ENCODE measurements at regions not wholly inside any gene's neighbourhood (a gene's known extent, or its start where the extent isn't known, plus 50 kb on each side); places are given as distances from the start of the nearest gene placed in this dataset.
A peak's percentile ranks its signal among the peaks of the same experiment; 100 is the strongest.

GRCh38 chr5:54902791-54903473 lies 82.5 kb downstream of the ESM1 start:
- no peak for DNase-seq (ENCODE audit: low spot score in 2 of 2)
- no peak overlapping the region for H3K4me3 ChIP-seq (ENCODE audit: low read depth, poor library complexity, severe bottlenecking)
- TF ChIP-seq CTCF (IDR thresholded peaks at IDR 0.05) (no peak), POLR2A (IDR thresholded peaks at IDR 0.05) (no peak)
- 63 to 71% methylated on average over 2 of the region's 2 CpGs for WGBS, 2 donors
- intact Hi-C loops (cut with DNase I; ENCODE audit: low total_unique reads) = loop anchor here (10.0 kb wide), 1 partner anchor 242 kb away; no protein-coding TSS in a partner anchor

GRCh38 chr5:54900984-54901725 lies 84.2 kb downstream of the ESM1 start:
- intact Hi-C loops (cut with DNase I; ENCODE audit: low total_unique reads) = loop anchor here (10.0 kb wide), 1 partner anchor 244 kb away; no protein-coding TSS in a partner anchor
- no peak overlapping the region for H3K4me3 ChIP-seq (ENCODE audit: low read depth, poor library complexity, severe bottlenecking)
- DNase-seq (ENCODE audit: low spot score in 2 of 2) = peak; percentile 75 to 87
- TF ChIP-seq CTCF (IDR thresholded peaks at IDR 0.05) = no peak
- TF ChIP-seq POLR2A (IDR thresholded peaks at IDR 0.05) = no peak
- WGBS, 2 donors = 66 to 76% methylated on average over 13 of the region's 13 CpGs

GRCh38 chr5:54897001-54897400 lies 88.4 kb downstream of the ESM1 start:
- intact Hi-C loops (cut with DNase I; ENCODE audit: low total_unique reads) = loop anchor here (10.0 kb wide), 1 partner anchor 382 kb away; the partner anchor contains the start of gene SNX18

GRCh38 chr5:54895816-54896341 lies 89.5 kb downstream of the ESM1 start:
- intact Hi-C loops (cut with DNase I; ENCODE audit: low total_unique reads) = loop anchor here (10.0 kb wide), 1 partner anchor 381 kb away; the partner anchor contains the start of gene SNX18
- peak in 1 of 2 donors; percentile 37 for DNase-seq (ENCODE audit: low spot score in 2 of 2)
- no peak overlapping the region for H3K4me3 ChIP-seq (ENCODE audit: low read depth, poor library complexity, severe bottlenecking)
- 29 to 33% methylated on average over 6 of the region's 6 CpGs for WGBS, 2 donors
- TF ChIP-seq CTCF (IDR thresholded peaks at IDR 0.05) = no peak
- no peak for TF ChIP-seq POLR2A (IDR thresholded peaks at IDR 0.05)

More at GRCh38 chr5:54897001-54897400, 88.4 kb downstream of the ESM1 start:
- no peak overlapping the region for H3K4me3 ChIP-seq (ENCODE audit: low read depth, poor library complexity, severe bottlenecking)
- no peak for DNase-seq (ENCODE audit: low spot score in 2 of 2)
- 89 to 93% methylated on average over 10 of the region's 10 CpGs for WGBS, 2 donors
- TF ChIP-seq CTCF (IDR thresholded peaks at IDR 0.05) = no peak
- no peak for TF ChIP-seq POLR2A (IDR thresholded peaks at IDR 0.05)

GRCh38 chr5:54894957-54895815 lies 90.2 kb downstream of the ESM1 start:
- intact Hi-C loops (cut with DNase I; ENCODE audit: low total_unique reads) = loop anchor here (10.0 kb wide), 1 partner anchor 380 kb away; the partner anchor contains the start of gene SNX18
- TF ChIP-seq CTCF (IDR thresholded peaks at IDR 0.05) (no peak), POLR2A (IDR thresholded peaks at IDR 0.05) (no peak)
- no peak for DNase-seq (ENCODE audit: low spot score in 2 of 2)
- H3K4me3 ChIP-seq (ENCODE audit: low read depth, poor library complexity, severe bottlenecking) = no peak overlapping the region
- WGBS, 2 donors = 56 to 63% methylated on average over 3 of the region's 3 CpGs

All from lower leg skin (tissue), 4 donors.